ENCODE measurements at regions not wholly inside any gene's neighbourhood (a gene's known extent, or its start where the extent isn't known, plus 50 kb on each side); places are given as distances from the start of the nearest gene placed in this dataset.

DNA sequence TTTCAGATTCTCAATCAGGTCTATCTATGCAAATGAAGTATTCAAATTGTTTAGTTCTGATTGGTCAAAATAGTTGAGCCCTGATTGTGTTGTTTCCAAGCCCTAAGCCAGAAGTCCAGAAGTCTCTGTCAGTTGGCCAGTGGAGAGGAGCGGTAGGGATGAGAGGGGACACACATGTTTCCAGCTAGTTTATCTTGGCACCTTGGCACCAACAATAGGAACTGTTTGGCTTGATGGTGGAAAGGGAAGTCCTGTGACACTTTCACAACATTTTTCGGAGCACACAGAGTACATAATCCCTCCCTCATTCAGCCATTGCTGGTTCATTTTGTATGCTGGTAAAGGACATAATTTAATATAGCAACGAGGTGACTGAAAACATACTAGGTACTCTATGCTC, 1661.6 kb downstream of the SUCLG1 start:
- peaks cover 3% of the 10 kb centered on the region; the same call in 1 of the 2 replicates for H3K9me3 ChIP-seq (ENCODE audit: control insufficient read depth, insufficient read depth, low read depth, low read length)
- no TSS peak for BruUV-seq (replicated peaks)
- ChIA-PET POLR2A (no interaction called here), CTCF (no interaction called here)
- TF ChIP-seq POLR2AphosphoS5 (IDR thresholded peaks at IDR 0.05; ENCODE audit: low read depth, low read length) (no peak), SIN3A (IDR thresholded peaks at IDR 0.05; ENCODE audit: borderline replicate concordance, insufficient read depth, low read depth, low read length) (no peak), REST (IDR thresholded peaks at IDR 0.05; ENCODE audit: insufficient read depth in 1 of 2, low read depth in 2 of 2, low read length in 1 of 2) (no peak), CTCF (IDR thresholded peaks at IDR 0.05) (no peak), TCF7L2 (IDR thresholded peaks at IDR 0.05; ENCODE audit: low read depth, low read length) (no peak)
- intact Hi-C loops (cut with micrococcal nuclease; ENCODE audit: unreplicated experiment) (no loop called here), in situ Hi-C loops (cut with HindIII; ENCODE audit: low pct_unique_long_range_greater_than_20kb, low sequenced_read_pairs) (no loop called here)
- no peak overlapping the region for H3K27ac ChIP-seq (ENCODE audit: low read length)
- no peaks in the 10 kb centered on the region for H3K36me3 ChIP-seq (ENCODE audit: control insufficient read depth, insufficient read depth, low read length)
- DNase-seq (ENCODE audit: low read depth, low spot score) (no peak), ATAC-seq (no peak)
- no peaks in the 10 kb centered on the region; the same call in 1 of the 2 replicates for H3K4me1 ChIP-seq (ENCODE audit: control insufficient read depth, insufficient read depth, low read length)
- no peaks in the 10 kb centered on the region for H3K27me3 ChIP-seq (ENCODE audit: control insufficient read depth, insufficient read depth, low read length)
- no peak overlapping the region for H3K4me3 ChIP-seq (ENCODE audit: low read depth in 2 of 2, low read length in 2 of 2)

GRCh38 chr2:82796132-82796531, 1662.9 kb downstream of the SUCLG1 start:
- POLR2A ChIA-PET = no interaction called here
- in situ Hi-C loops (cut with HindIII; ENCODE audit: low pct_unique_long_range_greater_than_20kb, low sequenced_read_pairs) = no loop called here

More at GRCh38 chr2:82796132-82796531, 1662.9 kb downstream of the SUCLG1 start:
- TF ChIP-seq CTCF (IDR thresholded peaks at IDR 0.05) (no peak), SIN3A (IDR thresholded peaks at IDR 0.05; ENCODE audit: borderline replicate concordance, insufficient read depth, low read depth, low read length) (no peak), TCF7L2 (IDR thresholded peaks at IDR 0.05; ENCODE audit: low read depth, low read length) (no peak), REST (IDR thresholded peaks at IDR 0.05; ENCODE audit: insufficient read depth in 1 of 2, low read depth in 2 of 2, low read length in 1 of 2) (no peak), POLR2AphosphoS5 (IDR thresholded peaks at IDR 0.05; ENCODE audit: low read depth, low read length) (no peak)
- H3K27me3 ChIP-seq (ENCODE audit: control insufficient read depth, insufficient read depth, low read length) = no peaks in the 10 kb centered on the region
- H3K27ac ChIP-seq (ENCODE audit: low read length) = peak overlapping the region; percentile 23; the same call in 1 of the 2 replicates
- DNase-seq (ENCODE audit: low read depth, low spot score) (no peak), ATAC-seq (no peak)
- no peak overlapping the region for H3K4me3 ChIP-seq (ENCODE audit: low read depth in 2 of 2, low read length in 2 of 2)
- H3K36me3 ChIP-seq (ENCODE audit: control insufficient read depth, insufficient read depth, low read length) = no peaks in the 10 kb centered on the region
- intact Hi-C loops (cut with micrococcal nuclease; ENCODE audit: unreplicated experiment) = no loop called here
- CTCF ChIA-PET = no interaction called here
- H3K4me1 ChIP-seq (ENCODE audit: control insufficient read depth, insufficient read depth, low read length) = peaks cover 4% of the 10 kb centered on the region; the same call in 1 of the 2 replicates
- BruUV-seq (replicated peaks) = no TSS peak
- H3K9me3 ChIP-seq (ENCODE audit: control insufficient read depth, insufficient read depth, low read depth, low read length) = peaks cover 3% of the 10 kb centered on the region; the same call in 1 of the 2 replicates

Data from Panc1 (cell line).